ENCODE measurements at regions not wholly inside any gene's neighbourhood (a gene's known extent, or its start where the extent isn't known, plus 50 kb on each side); places are given as distances from the start of the nearest gene placed in this dataset.

- TF ChIP-seq RAD51 (IDR thresholded peaks at IDR 0.05) (no peak), TBL1XR1 (IDR thresholded peaks at IDR 0.05; ENCODE audit: low read depth, low read length) (no peak), NBN (IDR thresholded peaks at IDR 0.05) (no peak), E2F8 (IDR thresholded peaks at IDR 0.05; ENCODE audit: low read depth, partially characterized antibody) (no peak), SP1 (IDR thresholded peaks at IDR 0.05; ENCODE audit: low read depth, low read length) (no peak), ATF3 (IDR thresholded peaks at IDR 0.05; ENCODE audit: borderline replicate concordance, extremely low read depth, low read depth, low read length) (no peak)
Measured at GRCh38 chr11:114832532-114833125, 154.3 kb downstream of the NXPE2 start (continued).

- FAIRE-seq, result no peak
- SMC1A ChIA-PET (ENCODE audit: uncharacterized antibody, unreplicated experiment), result no interaction called here
- WGBS (ENCODE audit: insufficient coverage, insufficient replicate concordance, low lambda C conversion rate, missing lambda C conversion rate), result 32% methylated on average over 3 of the region's 3 CpGs
Measured at GRCh38 chr11:114836161-114836560, 157.8 kb downstream of the NXPE2 start.

More at GRCh38 chr11:114836161-114836560, 157.8 kb downstream of the NXPE2 start:
- Histone ChIP-seq H3K4me1 (ENCODE audit: control insufficient read depth, insufficient read depth, low read length) (no peaks in the 10 kb centered on the region), H3K36me3 (ENCODE audit: control insufficient read depth in 2 of 2, insufficient read depth in 2 of 2, low read length in 1 of 2) (no peaks in the 10 kb centered on the region), H2AFZ (ENCODE audit: control insufficient read depth, low read depth, low read length) (no peak overlapping the region), H3K4me2 (ENCODE audit: control insufficient read depth, insufficient read depth) (no peak overlapping the region), H3K9ac (ENCODE audit: control insufficient read depth, insufficient read depth, low read length) (no peak overlapping the region), H4K20me1 (ENCODE audit: control insufficient read depth, insufficient read depth) (no peaks in the 10 kb centered on the region), H3K79me2 (ENCODE audit: control insufficient read depth, insufficient read depth, low read length) (no peaks in the 10 kb centered on the region), H3K4me3 (no peak overlapping the region), H3K27ac (ENCODE audit: control insufficient read depth, insufficient read depth) (no peak overlapping the region), H3K27me3 (replicated peaks in 1 of 2; ENCODE audit: control insufficient read depth in 2 of 2, insufficient read depth in 2 of 2, low read length in 1 of 2) (no peaks in the 10 kb centered on the region), H3K9me3 (replicated peaks; ENCODE audit: control insufficient read depth, insufficient read depth, low read length) (no peaks in the 10 kb centered on the region)
- ChIA-PET CTCF (no interaction called here), RAD21 (ENCODE audit: unreplicated experiment) (no interaction called here), POLR2A (no interaction called here)
- DNase-seq (ENCODE audit: low read depth, low spot score) (no peak), ATAC-seq (no peak)
- intact Hi-C loops (cut with micrococcal nuclease; ENCODE audit: unreplicated experiment), result no loop called here
- TF ChIP-seq HCFC1 (IDR thresholded peaks at IDR 0.05; ENCODE audit: low read length), result no peak
- no peak for TF ChIP-seq ELK1 (IDR thresholded peaks at IDR 0.05; ENCODE audit: low read depth, low read length)
- TF ChIP-seq HDAC2 (IDR thresholded peaks at IDR 0.05), result no peak
- no peak for TF ChIP-seq ZSCAN29 (IDR thresholded peaks at IDR 0.05)
- no peak for TF ChIP-seq CEBPB (IDR thresholded peaks at IDR 0.05; ENCODE audit: borderline replicate concordance in 1 of 2, low read depth in 2 of 2, low read length in 2 of 2)
- TF ChIP-seq NR2F1 (conservative IDR thresholded peaks at IDR 0.05), result no peak
- TF ChIP-seq MYB (IDR thresholded peaks at IDR 0.05; ENCODE audit: borderline replicate concordance, low read depth, low read length), result no peak
- TF ChIP-seq MAX (IDR thresholded peaks at IDR 0.05; ENCODE audit: low read depth, low read length), result no peak
- no peak for TF ChIP-seq EED (IDR thresholded peaks at IDR 0.05; ENCODE audit: low read depth)
- TF ChIP-seq HDAC6 (IDR thresholded peaks at IDR 0.05; ENCODE audit: unreplicated experiment), result no peak
- TF ChIP-seq SMAD1 (IDR thresholded peaks at IDR 0.05; ENCODE audit: low read depth, partially characterized antibody), result no peak
- TF ChIP-seq YBX1 (IDR thresholded peaks at IDR 0.05), result no peak
- no TSS peak for BruUV-seq (replicated peaks)
- in situ Hi-C loops (cut with MboI), result no loop called here

Measured in GM12878 (cell line).